B cell (primary cell): ENCODE measurements at regions not wholly inside any gene's neighbourhood (a gene's known extent, or its start where the extent isn't known, plus 50 kb on each side); places are given as distances from the start of the nearest gene placed in this dataset.
"Not testable (repeated sequence)": the region's sequence is repeated elsewhere in the genome, so short reads cannot be mapped to it uniquely, and the experiment has no call there.

ENCODE experiments used
- ATAC-seq: fragments of 200-7000 bp; cut with Tn5 transposase; one replicate; pipeline ENCODE4 v1.10.0; 2021; ENCODE audit warnings: low read depth, mild to moderate bottlenecking, moderate number of reproducible peaks, moderate library complexity
- CTCF ChIA-PET: fragments of 350-600 bp; sonication (Branson Sonifier 250); formaldehyde crosslinking; loops from one replicate; lab custom pipeline; 2021; ENCODE audit warnings: antibody characterized with exemption, inconsistent platforms; lab: Charles Lee
- POLR2A ChIA-PET: fragments of 350-600 bp; sonication (Branson Sonifier 250); formaldehyde crosslinking; loops from one replicate; lab custom pipeline; 2021; ENCODE audit warnings: antibody characterized with exemption; lab: Charles Lee
- DNase-seq: peaks from one replicate; pipeline ENCODE4 v3.0.0; 2013
- H2AFZ ChIP-seq: 2 replicates; pipeline ENCODE4 v1.6.1; 2012; ENCODE audit warnings: mild to moderate bottlenecking, low read depth, low read length; ENCODE audit not compliant: insufficient read depth, poor library complexity, severe bottlenecking
- H3K27ac ChIP-seq, 2 donors: 1 replicate in 1 of 2; 2 replicates in 1 of 2; pipeline ENCODE4 v1.5.1; 2012 to 2013; ENCODE audit warnings: low read length in 2 of 2, mild to moderate bottlenecking in 2 of 2, moderate library complexity in 1 of 2
- H3K27me3 ChIP-seq, 4 experiments: fragments of 200-600 bp in 1 of 4; sonication (generic) in 1 of 4; replicated peaks in 1 of 4; 1 replicate in 2 of 4; 2 replicates in 2 of 4; pipeline versions ENCODE4 v1.6.1 to v1.7.0; 2013 to 2016; ENCODE audit warnings: low read length in 3 of 4, mild to moderate bottlenecking in 2 of 4, mixed read lengths in 1 of 4, moderate library complexity in 1 of 4; ENCODE audit not compliant: insufficient read depth in 4 of 4, control insufficient read depth in 3 of 4; ENCODE audit errors: control extremely low read depth in 1 of 4
- H3K36me3 ChIP-seq, 2 experiments: replicated peaks in 1 of 2; 1 replicate in 1 of 2; 2 replicates in 1 of 2; pipeline versions ENCODE4 v1.6.1 to v1.7.1; 2013; ENCODE audit warnings: low read length in 1 of 2; ENCODE audit not compliant: insufficient read depth in 2 of 2, control insufficient read depth in 1 of 2; ENCODE audit errors: control extremely low read depth in 1 of 2, extremely low read depth in 1 of 2
- H3K4me1 ChIP-seq, 2 donors: fragments of 200-600 bp in 1 of 2; sonication (generic) in 1 of 2; 1 replicate in 1 of 2; 2 replicates in 1 of 2; pipeline versions ENCODE4 v1.5.1 to v1.6.1; 2013 to 2017; ENCODE audit warnings: low read length in 2 of 2; ENCODE audit not compliant: control insufficient read depth in 2 of 2, insufficient read depth in 2 of 2
- H3K4me2 ChIP-seq: replicated peaks from 2 replicates; pipeline ENCODE3; 2012; ENCODE audit warnings: mild to moderate bottlenecking, low read depth, low read length; ENCODE audit not compliant: poor library complexity, severe bottlenecking
- H3K4me3 ChIP-seq, 5 experiments: fragments of 200-600 bp in 1 of 5; sonication (generic) in 1 of 5; 1 replicate in 3 of 5; 2 replicates in 2 of 5; pipeline versions ENCODE4 v1.5.1 to v1.7.0; 2011 to 2016; ENCODE audit warnings: low read length in 4 of 5, mild to moderate bottlenecking in 4 of 5, low read depth in 2 of 5, control low read depth in 1 of 5, moderate library complexity in 1 of 5; ENCODE audit not compliant: insufficient read depth in 1 of 5; ENCODE audit errors: control extremely low read depth in 1 of 5, extremely low read depth in 1 of 5
- H3K79me2 ChIP-seq: fragments of 200-600 bp; sonication (generic); one replicate; pipeline ENCODE4 v1.6.0; 2016; ENCODE audit warnings: low read length; ENCODE audit not compliant: control insufficient read depth, insufficient read depth
- H3K9ac ChIP-seq: fragments of 200-600 bp; sonication (generic); 2 replicates; pipeline ENCODE4 v1.6.1; 2017; ENCODE audit warnings: mild to moderate bottlenecking, low read length, moderate library complexity
- H3K9me3 ChIP-seq, 3 donors: one replicate each; pipeline versions ENCODE4 v1.6.1 to v1.7.1; 2013; ENCODE audit warnings: low read length in 2 of 3; ENCODE audit not compliant: control insufficient read depth in 2 of 3, insufficient read depth in 1 of 3; ENCODE audit errors: control extremely low read depth in 1 of 3
- H4K20me1 ChIP-seq: 2 replicates; pipeline ENCODE4 v1.6.0; 2012; ENCODE audit warnings: mild to moderate bottlenecking, low read length; ENCODE audit not compliant: insufficient read depth, control insufficient read depth, poor library complexity, severe bottlenecking
- H3K27ac Mint-ChIP-seq: one replicate; pipeline ENCODE4 v1.8.0; 2021; ENCODE audit warnings: mixed read lengths
- H3K27me3 Mint-ChIP-seq: one replicate; pipeline ENCODE4 v1.8.0; 2021; ENCODE audit warnings: mixed read lengths
- H3K4me1 Mint-ChIP-seq: one replicate; pipeline ENCODE4 v1.8.0; 2021; ENCODE audit warnings: mixed read lengths
- H3K4me3 Mint-ChIP-seq: one replicate; pipeline ENCODE4 v1.8.0; 2021; ENCODE audit warnings: mixed read lengths
- H3K9me3 Mint-ChIP-seq: one replicate; pipeline ENCODE4 v1.8.0; 2022; ENCODE audit warnings: mixed read lengths; ENCODE audit not compliant: insufficient read depth
- WGBS: methylation state at CpG from one replicate; pipeline ENCODE4 v1.1.5; 2013; ENCODE audit warnings: missing lambda C conversion rate; ENCODE audit not compliant: insufficient coverage; 5-methylcytosine and 5-hydroxymethylcytosine counted together
- intact Hi-C: fragments of 100-400 bp; cut with micrococcal nuclease; formaldehyde crosslinking; loops from one replicate; pipeline ENCODE4 v1.10.0; 2022
- TF ChIP-seq, protein P1 (sequence below): fragments of 200-600 bp; IDR thresholded peaks from one replicate; pipeline ENCODE4 v1.8.0; 2022; ENCODE audit warnings: antibody characterized with exemption, mild to moderate bottlenecking

DNA sequence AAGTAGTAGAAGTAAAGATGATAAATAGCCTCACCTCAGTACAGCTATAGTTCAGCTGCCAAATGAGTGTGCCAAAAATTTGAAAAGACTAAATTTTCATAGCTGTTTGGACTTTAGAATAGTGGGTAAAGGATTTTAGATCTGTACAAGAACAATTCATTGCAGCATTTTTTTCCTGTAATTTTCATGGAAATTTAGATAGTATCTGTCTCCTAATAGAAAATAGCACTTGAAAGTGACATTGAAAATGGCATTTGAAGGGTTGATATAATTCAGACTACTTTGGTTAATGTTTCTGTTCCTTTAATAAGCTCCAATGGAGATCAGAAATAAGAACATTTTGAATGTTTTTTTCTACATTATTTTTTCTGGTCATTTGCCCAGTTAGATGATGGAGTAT, 292.7 kb downstream of the ZNF37A start:
- H2AFZ ChIP-seq, H3K4me1 ChIP-seq, DNase-seq, ATAC-seq, H3K9ac ChIP-seq, H3K27me3 ChIP-seq, H3K27ac Mint-ChIP-seq, H3K27me3 Mint-ChIP-seq, H3K36me3 ChIP-seq, H3K79me2 ChIP-seq, H3K4me3 Mint-ChIP-seq, H4K20me1 ChIP-seq, H3K27ac ChIP-seq, CTCF ChIA-PET, H3K4me1 Mint-ChIP-seq, POLR2A ChIA-PET, H3K9me3 Mint-ChIP-seq, H3K4me2 ChIP-seq, H3K9me3 ChIP-seq, H3K4me3 ChIP-seq, intact Hi-C loops: not testable (repeated sequence)

DNA sequence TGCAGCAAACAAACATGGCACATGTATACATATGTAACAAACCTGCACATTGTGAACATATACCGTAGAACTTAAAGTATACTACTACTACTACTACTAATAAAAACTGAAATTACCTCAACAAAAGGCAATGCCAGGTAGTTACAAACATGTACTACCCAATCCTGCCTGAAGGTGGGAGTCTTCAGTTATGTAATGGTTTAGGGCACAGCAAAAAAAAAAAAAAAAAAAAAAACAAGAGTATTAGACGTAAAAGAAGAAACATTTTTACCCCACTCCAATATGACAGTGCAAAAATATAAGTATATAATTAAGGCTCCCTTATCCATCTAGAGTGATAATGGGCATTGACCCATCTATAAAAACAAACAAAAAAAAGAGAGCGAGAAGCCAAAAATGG, 296.6 kb downstream of the ZNF37A start:
- H3K4me3 Mint-ChIP-seq = peak overlapping the region; percentile 49

DNA sequence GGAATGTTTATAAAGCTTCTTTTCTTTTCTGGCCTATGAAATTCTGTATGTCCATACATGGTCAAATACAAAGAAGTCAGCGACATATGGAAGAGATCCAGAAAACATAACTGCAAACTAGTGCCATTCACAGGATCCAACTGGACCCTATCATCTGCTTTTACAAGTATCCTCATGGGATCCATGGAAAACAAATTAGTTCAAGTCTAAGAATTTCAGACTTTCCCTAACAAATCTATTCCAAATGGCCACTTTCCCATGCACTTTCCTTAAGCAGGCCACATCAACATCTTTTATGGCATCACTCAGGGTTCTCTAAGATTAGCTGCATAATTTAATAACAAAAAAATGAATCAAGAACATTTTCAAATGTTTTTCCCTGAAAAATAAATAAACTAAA, 301.3 kb downstream of the ZNF37A start:
- CTCF ChIA-PET = not testable (repeated sequence)

More for the DNA sequence above, 296.6 kb downstream of the ZNF37A start:
- H3K36me3 ChIP-seq, H2AFZ ChIP-seq, POLR2A ChIA-PET, H3K9me3 Mint-ChIP-seq, H3K4me2 ChIP-seq, H4K20me1 ChIP-seq, H3K79me2 ChIP-seq, intact Hi-C loops, H3K9me3 ChIP-seq, H3K4me1 Mint-ChIP-seq, H3K4me3 ChIP-seq, H3K4me1 ChIP-seq, H3K27ac ChIP-seq, CTCF ChIA-PET, H3K9ac ChIP-seq, H3K27me3 ChIP-seq, H3K27me3 Mint-ChIP-seq: not testable (repeated sequence)
- ATAC-seq (peak; percentile 43), DNase-seq (peak; percentile 58)
- H3K27ac Mint-ChIP-seq = peak overlapping the region; percentile 46
- no CpG with 5 or more reads among the region's 3 CpGs for WGBS
- TF ChIP-seq, protein P1, sequence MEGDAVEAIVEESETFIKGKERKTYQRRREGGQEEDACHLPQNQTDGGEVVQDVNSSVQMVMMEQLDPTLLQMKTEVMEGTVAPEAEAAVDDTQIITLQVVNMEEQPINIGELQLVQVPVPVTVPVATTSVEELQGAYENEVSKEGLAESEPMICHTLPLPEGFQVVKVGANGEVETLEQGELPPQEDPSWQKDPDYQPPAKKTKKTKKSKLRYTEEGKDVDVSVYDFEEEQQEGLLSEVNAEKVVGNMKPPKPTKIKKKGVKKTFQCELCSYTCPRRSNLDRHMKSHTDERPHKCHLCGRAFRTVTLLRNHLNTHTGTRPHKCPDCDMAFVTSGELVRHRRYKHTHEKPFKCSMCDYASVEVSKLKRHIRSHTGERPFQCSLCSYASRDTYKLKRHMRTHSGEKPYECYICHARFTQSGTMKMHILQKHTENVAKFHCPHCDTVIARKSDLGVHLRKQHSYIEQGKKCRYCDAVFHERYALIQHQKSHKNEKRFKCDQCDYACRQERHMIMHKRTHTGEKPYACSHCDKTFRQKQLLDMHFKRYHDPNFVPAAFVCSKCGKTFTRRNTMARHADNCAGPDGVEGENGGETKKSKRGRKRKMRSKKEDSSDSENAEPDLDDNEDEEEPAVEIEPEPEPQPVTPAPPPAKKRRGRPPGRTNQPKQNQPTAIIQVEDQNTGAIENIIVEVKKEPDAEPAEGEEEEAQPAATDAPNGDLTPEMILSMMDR = peak; percentile 73

More for the DNA sequence above, 301.3 kb downstream of the ZNF37A start:
- intact Hi-C loops, H3K9me3 Mint-ChIP-seq, H3K27ac ChIP-seq, H4K20me1 ChIP-seq, H3K9ac ChIP-seq, ATAC-seq, H3K27me3 ChIP-seq, H3K4me3 Mint-ChIP-seq, H2AFZ ChIP-seq, H3K9me3 ChIP-seq, H3K4me3 ChIP-seq, H3K4me1 ChIP-seq, H3K4me2 ChIP-seq, H3K27me3 Mint-ChIP-seq, POLR2A ChIA-PET, H3K79me2 ChIP-seq, DNase-seq, H3K27ac Mint-ChIP-seq, H3K36me3 ChIP-seq: not testable (repeated sequence)
- H3K4me1 Mint-ChIP-seq = peaks cover 15% of the 10 kb centered on the region
- no CpG with 5 or more reads among the region's 1 CpG for WGBS
